Panc1 (cell line): ENCODE measurements at regions not wholly inside any gene's neighbourhood (a gene's known extent, or its start where the extent isn't known, plus 50 kb on each side); places are given as distances from the start of the nearest gene placed in this dataset.

Source experiments
- ATAC-seq: fragments of 200-7000 bp; cut with Tn5 transposase; 2 replicates; pipeline ENCODE4 v1.9.1; 2020; ENCODE audit warnings: mild to moderate bottlenecking, moderate library complexity
- BruUV-seq: library from RNA; stranded (reverse); fragments of 400-500 nt; replicated peaks from 2 replicates; lab custom pipeline; 2021; lab: Mats Ljungman, UMichigan
- CTCF ChIA-PET: fragments of 300-600 bp; sonication (Branson Sonifier 250); formaldehyde crosslinking; loops from one replicate; lab custom pipeline; 2022; ENCODE audit warnings: antibody characterized with exemption; lab: Charles Lee
- POLR2A ChIA-PET: fragments of 300-600 bp; sonication (Branson Sonifier 250); formaldehyde crosslinking; loops from one replicate; lab custom pipeline; 2022; ENCODE audit warnings: antibody characterized with exemption; lab: Charles Lee
- DNase-seq: peaks from one replicate; pipeline ENCODE4 v3.0.0-alpha.2; 2010; ENCODE audit warnings: low read depth, low spot score
- H3K27ac ChIP-seq: 2 replicates; pipeline ENCODE4 v1.5.1; 2011; ENCODE audit warnings: mild to moderate bottlenecking, low read length, inconsistent platforms
- H3K27me3 ChIP-seq: fragments of 200-500 bp; sonication (Bioruptor generic); 2 replicates; pipeline ENCODE4 v1.6.0; 2014; ENCODE audit warnings: low read length, inconsistent platforms; ENCODE audit not compliant: control insufficient read depth, insufficient read depth
- H3K36me3 ChIP-seq: fragments of 200-500 bp; sonication (Bioruptor generic); 2 replicates; pipeline ENCODE4 v1.5.1; 2014; ENCODE audit warnings: inconsistent platforms, mild to moderate bottlenecking, low read length, moderate library complexity; ENCODE audit not compliant: control insufficient read depth, insufficient read depth
- H3K4me1 ChIP-seq: 2 replicates; pipeline ENCODE4 v1.5.1; 2011; ENCODE audit warnings: inconsistent platforms, mild to moderate bottlenecking, low read length, moderate library complexity; ENCODE audit not compliant: control insufficient read depth, insufficient read depth
- H3K4me3 ChIP-seq, 2 experiments: 2 replicates each; pipeline ENCODE4 v1.5.1; 2011 to 2012; ENCODE audit warnings: low read depth in 2 of 2, low read length in 2 of 2, mild to moderate bottlenecking in 2 of 2, inconsistent platforms in 1 of 2, moderate library complexity in 1 of 2
- H3K9me3 ChIP-seq: fragments of 200-500 bp; sonication (Bioruptor generic); 2 replicates; pipeline ENCODE4 v1.5.1; 2014; ENCODE audit warnings: low read depth, mild to moderate bottlenecking, inconsistent platforms, low read length, moderate library complexity; ENCODE audit not compliant: control insufficient read depth, insufficient read depth
- POLR2AphosphoS5 ChIP-seq: IDR thresholded peaks from 2 replicates; pipeline ENCODE4 v1.6.1; 2012; ENCODE audit warnings: mild to moderate bottlenecking, low read depth, low read length, moderate library complexity
- SIN3A ChIP-seq: IDR thresholded peaks from 2 replicates; pipeline ENCODE4 v1.6.1; 2012; ENCODE audit warnings: low read depth, mild to moderate bottlenecking, low read length, moderate library complexity, borderline replicate concordance; ENCODE audit not compliant: insufficient read depth
- TCF7L2 ChIP-seq: IDR thresholded peaks from 2 replicates; pipeline ENCODE4 v1.6.1; 2011; ENCODE audit warnings: mild to moderate bottlenecking, low read depth, low read length, inconsistent platforms
- in situ Hi-C: cut with HindIII; loops from 2 replicates; pipeline ENCODE4 v1.10.0; 2016; ENCODE audit warnings: low sequenced_read_pairs, low pct_unique_long_range_greater_than_20kb
- intact Hi-C: fragments of 100-400 bp; cut with micrococcal nuclease; formaldehyde crosslinking; loops from one replicate; pipeline ENCODE4 v1.10.0; 2022; ENCODE audit not compliant: unreplicated experiment
- TF ChIP-seq, protein P1 (sequence below): fragments of 450-650 bp; IDR thresholded peaks from 2 replicates; pipeline ENCODE4 v1.5.1; 2017; ENCODE audit warnings: mild to moderate bottlenecking
- TF ChIP-seq, protein P2 (sequence below), 2 experiments: IDR thresholded peaks; 2 replicates each; pipeline ENCODE4 v1.6.1; 2011 to 2012; ENCODE audit warnings: low read depth in 2 of 2, control low read depth in 1 of 2, low read length in 1 of 2, mild to moderate bottlenecking in 1 of 2, moderate library complexity in 1 of 2; ENCODE audit not compliant: insufficient read depth in 1 of 2

DNA sequence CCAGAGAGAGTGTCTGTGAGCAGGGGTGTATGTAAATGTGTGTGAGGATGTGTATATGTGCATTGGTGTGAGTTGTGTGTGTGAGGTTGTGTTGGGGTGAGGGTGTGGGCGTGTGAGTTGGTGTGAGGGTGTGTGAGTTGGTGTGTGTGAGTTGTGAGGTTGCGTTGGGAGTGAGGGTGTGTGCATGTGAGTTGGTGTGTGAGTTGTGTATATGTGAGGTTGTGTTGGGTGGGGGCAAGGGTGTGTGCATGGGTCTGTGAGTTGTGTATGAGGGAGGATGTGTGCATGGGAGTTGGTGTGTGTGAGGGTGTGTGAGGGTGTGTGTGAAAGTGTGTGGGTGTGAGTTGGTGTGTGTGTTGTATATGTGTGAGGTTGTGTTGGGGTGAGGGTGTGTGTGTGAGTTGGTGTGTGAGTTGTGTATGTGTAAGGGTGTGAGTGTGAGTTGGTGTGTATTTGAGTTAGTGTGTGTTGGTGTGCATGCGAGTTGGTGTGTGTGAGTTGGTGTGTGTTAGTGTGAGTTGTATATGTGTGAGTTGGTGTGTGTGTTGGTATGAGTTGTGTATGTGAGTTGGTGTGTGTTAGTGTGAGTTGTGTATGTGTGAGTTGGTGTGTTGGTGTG is 161.6 kb upstream of the IER5L start:
- POLR2A ChIA-PET = no interaction called here
- H3K4me3 ChIP-seq = no peak overlapping the region
- BruUV-seq = no TSS peak
- peak overlapping the region; percentile 75 for H3K27ac ChIP-seq
- H3K27me3 ChIP-seq = no peaks in the 10 kb centered on the region
- no peak for DNase-seq
- TF ChIP-seq, protein P1, sequence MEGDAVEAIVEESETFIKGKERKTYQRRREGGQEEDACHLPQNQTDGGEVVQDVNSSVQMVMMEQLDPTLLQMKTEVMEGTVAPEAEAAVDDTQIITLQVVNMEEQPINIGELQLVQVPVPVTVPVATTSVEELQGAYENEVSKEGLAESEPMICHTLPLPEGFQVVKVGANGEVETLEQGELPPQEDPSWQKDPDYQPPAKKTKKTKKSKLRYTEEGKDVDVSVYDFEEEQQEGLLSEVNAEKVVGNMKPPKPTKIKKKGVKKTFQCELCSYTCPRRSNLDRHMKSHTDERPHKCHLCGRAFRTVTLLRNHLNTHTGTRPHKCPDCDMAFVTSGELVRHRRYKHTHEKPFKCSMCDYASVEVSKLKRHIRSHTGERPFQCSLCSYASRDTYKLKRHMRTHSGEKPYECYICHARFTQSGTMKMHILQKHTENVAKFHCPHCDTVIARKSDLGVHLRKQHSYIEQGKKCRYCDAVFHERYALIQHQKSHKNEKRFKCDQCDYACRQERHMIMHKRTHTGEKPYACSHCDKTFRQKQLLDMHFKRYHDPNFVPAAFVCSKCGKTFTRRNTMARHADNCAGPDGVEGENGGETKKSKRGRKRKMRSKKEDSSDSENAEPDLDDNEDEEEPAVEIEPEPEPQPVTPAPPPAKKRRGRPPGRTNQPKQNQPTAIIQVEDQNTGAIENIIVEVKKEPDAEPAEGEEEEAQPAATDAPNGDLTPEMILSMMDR = no peak
- TF ChIP-seq, protein P2, sequence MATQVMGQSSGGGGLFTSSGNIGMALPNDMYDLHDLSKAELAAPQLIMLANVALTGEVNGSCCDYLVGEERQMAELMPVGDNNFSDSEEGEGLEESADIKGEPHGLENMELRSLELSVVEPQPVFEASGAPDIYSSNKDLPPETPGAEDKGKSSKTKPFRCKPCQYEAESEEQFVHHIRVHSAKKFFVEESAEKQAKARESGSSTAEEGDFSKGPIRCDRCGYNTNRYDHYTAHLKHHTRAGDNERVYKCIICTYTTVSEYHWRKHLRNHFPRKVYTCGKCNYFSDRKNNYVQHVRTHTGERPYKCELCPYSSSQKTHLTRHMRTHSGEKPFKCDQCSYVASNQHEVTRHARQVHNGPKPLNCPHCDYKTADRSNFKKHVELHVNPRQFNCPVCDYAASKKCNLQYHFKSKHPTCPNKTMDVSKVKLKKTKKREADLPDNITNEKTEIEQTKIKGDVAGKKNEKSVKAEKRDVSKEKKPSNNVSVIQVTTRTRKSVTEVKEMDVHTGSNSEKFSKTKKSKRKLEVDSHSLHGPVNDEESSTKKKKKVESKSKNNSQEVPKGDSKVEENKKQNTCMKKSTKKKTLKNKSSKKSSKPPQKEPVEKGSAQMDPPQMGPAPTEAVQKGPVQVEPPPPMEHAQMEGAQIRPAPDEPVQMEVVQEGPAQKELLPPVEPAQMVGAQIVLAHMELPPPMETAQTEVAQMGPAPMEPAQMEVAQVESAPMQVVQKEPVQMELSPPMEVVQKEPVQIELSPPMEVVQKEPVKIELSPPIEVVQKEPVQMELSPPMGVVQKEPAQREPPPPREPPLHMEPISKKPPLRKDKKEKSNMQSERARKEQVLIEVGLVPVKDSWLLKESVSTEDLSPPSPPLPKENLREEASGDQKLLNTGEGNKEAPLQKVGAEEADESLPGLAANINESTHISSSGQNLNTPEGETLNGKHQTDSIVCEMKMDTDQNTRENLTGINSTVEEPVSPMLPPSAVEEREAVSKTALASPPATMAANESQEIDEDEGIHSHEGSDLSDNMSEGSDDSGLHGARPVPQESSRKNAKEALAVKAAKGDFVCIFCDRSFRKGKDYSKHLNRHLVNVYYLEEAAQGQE (IDR thresholded peaks at IDR 0.05; ENCODE audit: insufficient read depth in 1 of 2, low read depth in 2 of 2, low read length in 1 of 2) = no peak
- TF ChIP-seq SIN3A (no peak), POLR2AphosphoS5 (no peak), TCF7L2 (no peak)
- CTCF ChIA-PET = no interaction called here
- no peak for ATAC-seq
- in situ Hi-C loops = no loop called here
- H3K4me1 ChIP-seq = peaks cover 32% of the 10 kb centered on the region
- no peaks in the 10 kb centered on the region for H3K36me3 ChIP-seq
- intact Hi-C loops = loop anchor here (5.0 kb wide), 1 partner anchor 162 kb away; the partner anchor contains the start of gene IER5L
- no peaks in the 10 kb centered on the region for H3K9me3 ChIP-seq

DNA sequence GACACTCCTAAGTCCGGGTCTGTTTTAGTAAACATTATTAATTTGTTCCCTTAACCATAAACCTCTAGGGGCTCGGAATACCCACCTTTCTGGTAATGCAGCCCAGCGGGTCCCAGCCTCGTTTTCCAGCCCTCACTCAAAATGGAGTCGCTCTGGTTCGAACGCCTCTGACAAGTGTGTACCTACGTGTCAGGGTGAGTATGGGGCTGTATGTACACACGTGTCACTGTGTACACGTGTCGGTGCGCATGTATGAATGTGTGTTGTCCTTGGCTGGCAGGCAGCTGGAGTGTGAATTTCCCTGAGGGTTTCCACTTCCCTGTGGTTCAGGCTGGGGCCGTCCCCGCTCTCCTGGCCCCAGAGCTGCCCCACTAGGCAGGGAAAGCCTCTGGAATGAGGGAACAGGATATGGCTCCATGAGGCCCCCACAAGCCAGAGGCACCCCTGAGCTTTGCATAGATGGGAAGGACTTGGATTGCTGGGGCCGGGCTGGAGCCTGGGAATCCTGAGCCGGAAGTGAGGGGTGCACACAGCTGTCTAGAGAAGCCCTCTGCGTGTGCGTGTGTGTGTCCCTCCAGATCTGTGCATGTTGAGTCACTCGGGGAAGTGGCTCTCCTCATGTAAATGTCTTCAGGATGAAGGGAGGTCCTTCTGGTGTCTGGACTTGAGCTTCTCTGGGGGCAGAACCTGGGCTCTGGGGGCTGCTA is 160.8 kb upstream of the IER5L start:
- Histone ChIP-seq H3K4me1 (peaks cover 38% of the 10 kb centered on the region), H3K36me3 (no peaks in the 10 kb centered on the region), H3K4me3 (no peak overlapping the region), H3K27me3 (no peaks in the 10 kb centered on the region), H3K9me3 (no peaks in the 10 kb centered on the region), H3K27ac (peak overlapping the region; percentile 75)
- CTCF ChIA-PET = no interaction called here
- intact Hi-C loops = loop anchor here (5.0 kb wide), 1 partner anchor 162 kb away; the partner anchor contains the start of gene IER5L
- POLR2A ChIA-PET = no interaction called here
- in situ Hi-C loops = no loop called here
- TF ChIP-seq, protein P2 (IDR thresholded peaks at IDR 0.05; ENCODE audit: insufficient read depth in 1 of 2, low read depth in 2 of 2, low read length in 1 of 2) = no peak
- no peak for TF ChIP-seq SIN3A
- no peak for TF ChIP-seq POLR2AphosphoS5
- TF ChIP-seq, protein P1 = no peak
- no peak for TF ChIP-seq TCF7L2
- no peak for DNase-seq
- BruUV-seq = no TSS peak
- ATAC-seq = no peak
